D721Med (cell line): ENCODE measurements at regions not wholly inside any gene's neighbourhood (a gene's known extent, or its start where the extent isn't known, plus 50 kb on each side); places are given as distances from the start of the nearest gene placed in this dataset.
A peak's percentile ranks its signal among the peaks of the same experiment; 100 is the strongest.

Experiments used
- DNase-seq: peaks from one replicate; pipeline ENCODE4 v3.0.0; 2011; ENCODE audit warnings: low spot score; ENCODE audit not compliant: insufficient read length
- FAIRE-seq: peaks from 2 replicates; lab custom pipeline; 2011; peaks lifted over from hg19 to GRCh38; lab: Jason Lieb, UNC
- CTCF ChIP-seq: IDR thresholded peaks from 2 replicates; pipeline ENCODE4 v1.5.1; 2012; ENCODE audit warnings: mild to moderate bottlenecking, control low read depth; ENCODE audit not compliant: insufficient read depth; ENCODE audit errors: missing control alignments

- TF ChIP-seq CTCF, result no peak
- no peak for DNase-seq
- no peak for FAIRE-seq
Measured at GRCh38 chrX:55326985-55327384, 62.3 kb upstream of the PAGE3 start.

- TF ChIP-seq CTCF, result no peak
- DNase-seq (no peak), FAIRE-seq (no peak)
Measured at GRCh38 chrX:55335296-55335695, 70.6 kb upstream of the PAGE3 start.

- TF ChIP-seq CTCF, result no peak
- FAIRE-seq (no peak), DNase-seq (no peak)
Measured at GRCh38 chrX:55336176-55336575, 71.5 kb upstream of the PAGE3 start.

- TF ChIP-seq CTCF, result no peak
- FAIRE-seq, result no peak
- DNase-seq, result no peak
Measured at GRCh38 chrX:55340896-55341433, 76.2 kb upstream of the PAGE3 start.

GRCh38 chrX:55342533-55343501 is 78.1 kb upstream of the PAGE3 start:
- DNase-seq (no peak), FAIRE-seq (no peak)
- peak; percentile 16 for TF ChIP-seq CTCF

GRCh38 chrX:55356609-55357008 is 91.9 kb upstream of the PAGE3 start:
- no peak for DNase-seq
- no peak for FAIRE-seq
- no peak for TF ChIP-seq CTCF

GRCh38 chrX:55357236-55357635 is 92.5 kb upstream of the PAGE3 start:
- no peak for FAIRE-seq
- no peak for DNase-seq
- no peak for TF ChIP-seq CTCF
